LNCaP clone FGC (cell line): ENCODE measurements at regions not wholly inside any gene's neighbourhood (a gene's known extent, or its start where the extent isn't known, plus 50 kb on each side); places are given as distances from the start of the nearest gene placed in this dataset.

Experiments
- DNase-seq: peaks from one replicate; pipeline ENCODE4 v3.0.0-alpha.2; 2011; ENCODE audit warnings: low read depth
- H3K4me3 ChIP-seq: 2 replicates; pipeline ENCODE4 v1.5.1; 2011; ENCODE audit warnings: mild to moderate bottlenecking, low read depth, low read length, control low read depth
- CTCF ChIP-seq: IDR thresholded peaks from 2 replicates; pipeline ENCODE4 v1.5.1; 2012; ENCODE audit warnings: mild to moderate bottlenecking; ENCODE audit not compliant: control insufficient read depth, insufficient read depth; ENCODE audit errors: extremely low read depth

- H3K4me3 ChIP-seq = no peak overlapping the region
- DNase-seq = no peak
- TF ChIP-seq CTCF = no peak
These were observed 70.2 kb downstream of the DACT1 start for GRCh38 chr14:58707949-58708348.

DNA sequence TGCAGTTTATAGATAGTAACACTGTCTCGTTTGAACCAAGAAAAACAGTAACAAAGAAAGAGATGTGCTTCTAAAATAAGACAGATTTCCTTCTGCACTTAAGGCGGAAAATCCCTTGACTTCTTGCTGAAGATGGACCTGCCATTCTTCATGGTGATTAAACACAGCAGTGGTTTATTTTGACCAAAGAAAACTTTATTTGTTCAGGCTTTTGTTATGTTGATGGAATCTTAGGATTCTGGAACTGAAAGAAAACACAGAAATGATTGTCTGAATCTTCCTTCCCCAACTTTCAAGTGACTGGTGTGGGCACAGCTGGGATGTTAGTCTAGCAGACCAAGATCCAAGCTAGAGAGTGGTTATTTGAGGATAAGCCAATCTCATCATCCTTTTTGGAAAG lies 72.2 kb downstream of the DACT1 start:
- TF ChIP-seq CTCF = no peak
- DNase-seq = no peak
- H3K4me3 ChIP-seq = no peak overlapping the region

- TF ChIP-seq CTCF = no peak
- H3K4me3 ChIP-seq = no peak overlapping the region
- DNase-seq = no peak
These were observed 73.6 kb downstream of the DACT1 start for GRCh38 chr14:58711382-58711781.

- no peak for TF ChIP-seq CTCF
- DNase-seq = no peak
- no peak overlapping the region for H3K4me3 ChIP-seq
These were observed 74.6 kb downstream of the DACT1 start for GRCh38 chr14:58712357-58712756.

- H3K4me3 ChIP-seq = no peak overlapping the region
- DNase-seq = no peak
- no peak for TF ChIP-seq CTCF
These were observed 75.9 kb downstream of the DACT1 start for GRCh38 chr14:58713677-58714076.

DNA sequence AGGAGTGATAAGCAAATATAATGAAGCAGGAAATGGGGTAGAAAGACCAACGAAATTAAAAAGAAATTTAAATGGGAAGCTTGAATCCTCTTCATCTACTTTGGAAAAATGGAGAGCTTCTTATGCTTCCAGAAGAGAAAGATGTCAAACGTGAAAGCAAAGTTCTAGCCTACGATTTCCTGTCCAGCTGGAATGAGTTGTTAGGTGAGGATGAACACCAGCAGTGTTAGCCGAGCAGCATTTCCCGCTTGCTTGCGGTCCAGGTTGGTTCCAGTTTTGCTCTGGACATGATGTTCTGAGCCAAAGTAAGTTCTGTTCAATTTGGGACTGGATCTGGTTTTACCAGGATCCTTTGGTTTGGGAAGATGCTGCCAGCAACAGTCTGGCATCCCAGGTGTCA lies 78.9 kb downstream of the DACT1 start:
- no peak for TF ChIP-seq CTCF

DNA sequence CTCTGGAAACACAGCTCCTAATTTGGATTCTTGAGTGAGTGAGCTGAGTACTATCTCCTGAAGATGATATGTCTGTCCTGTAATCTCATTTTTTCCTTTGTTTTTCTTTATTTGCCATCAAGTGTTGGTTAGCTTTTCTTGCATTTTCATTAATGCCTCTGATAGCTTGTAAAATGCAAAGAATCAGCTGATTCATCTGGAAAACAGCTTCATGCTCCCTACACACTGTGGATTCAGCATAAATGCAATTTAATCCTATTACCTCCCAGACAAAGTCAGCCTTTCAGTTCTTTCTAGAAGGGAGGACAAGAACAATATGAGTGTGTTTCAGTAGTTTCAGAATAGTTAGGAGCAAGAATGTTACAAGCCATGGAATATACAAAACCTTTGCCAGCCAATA lies 79.4 kb downstream of the DACT1 start:
- no peak for DNase-seq
- no peak overlapping the region for H3K4me3 ChIP-seq
- TF ChIP-seq CTCF = no peak

More for the DNA sequence above, 78.9 kb downstream of the DACT1 start:
- H3K4me3 ChIP-seq = no peak overlapping the region
- no peak for DNase-seq
